Stomach (tissue), 8 donors: ENCODE measurements at regions not wholly inside any gene's neighbourhood (a gene's known extent, or its start where the extent isn't known, plus 50 kb on each side); places are given as distances from the start of the nearest gene placed in this dataset.
"Not testable (repeated sequence)": the region's sequence is repeated elsewhere in the genome, so short reads cannot be mapped to it uniquely, and the experiment has no call there.

Source experiments
- DNase-seq, 2 donors: peaks; one replicate each; pipeline versions ENCODE4 v3.0.0 to v3.0.0-alpha.2; 2013 to 2019
- H3K27ac ChIP-seq, 5 donors: fragments of 200-600 bp in 4 of 5; sonication (generic) in 4 of 5; one replicate each; pipeline ENCODE4 v1.5.1; 2013 to 2019; ENCODE audit warnings: mild to moderate bottlenecking in 1 of 5, moderate library complexity in 1 of 5
- H3K27me3 ChIP-seq, 3 donors: fragments of 200-600 bp; sonication (generic); one replicate each; pipeline ENCODE4 v1.5.1; 2017 to 2019; ENCODE audit warnings: mixed run types in 1 of 3
- H3K36me3 ChIP-seq, 4 donors: fragments of 200-600 bp; sonication (generic); 1 replicate in 3 of 4; 2 replicates in 1 of 4; pipeline ENCODE4 v1.5.1; 2016 to 2019
- H3K4me1 ChIP-seq, 4 donors: fragments of 200-600 bp; sonication (generic); one replicate each; pipeline ENCODE4 v1.5.1; 2016 to 2019
- H3K4me3 ChIP-seq, 4 donors: fragments of 200-600 bp; sonication (generic) in 3 of 4; one replicate each; pipeline ENCODE4 v1.5.1; 2016 to 2019; ENCODE audit warnings: mild to moderate bottlenecking in 1 of 4
- H3K9me3 ChIP-seq, 4 donors: fragments of 200-600 bp; sonication (generic); one replicate each; pipeline ENCODE4 v1.5.1; 2016 to 2019
- WGBS, 5 donors: extraction: QIAGEN DNeasy Blood & Tissue Kit in 3 of 5; methylation state at CpG; one replicate each; pipeline versions ENCODE4 v1.1.5 to v1.1.7; 2013 to 2018; 5-methylcytosine and 5-hydroxymethylcytosine counted together
- intact Hi-C: fragments of 100-400 bp; cut with DNase I; formaldehyde crosslinking; loops from one replicate; pipeline ENCODE4 v1.15.1; 2023; ENCODE audit warnings: low total_unique reads
- donor health status: healthy with polysubstance abuse.
- donor health status: Bipolar disorder and iron deficiency.
- donor health status: healthy.

- H3K4me3 ChIP-seq, H3K36me3 ChIP-seq: not testable (repeated sequence)
Measured at GRCh38 chr3:130151555-130151954, 69.9 kb downstream of the ALG1L2 start.

GRCh38 chr3:130153247-130153646 lies 71.6 kb downstream of the ALG1L2 start:
- H3K36me3 ChIP-seq, H3K4me3 ChIP-seq, DNase-seq, H3K4me1 ChIP-seq, H3K9me3 ChIP-seq, H3K27me3 ChIP-seq, H3K27ac ChIP-seq, intact Hi-C loops: not testable (repeated sequence)
- 79 to 88% (median 87%) methylated on average over 7 to 8 of the region's 8 CpGs for WGBS, 5 donors

More at GRCh38 chr3:130151555-130151954, 69.9 kb downstream of the ALG1L2 start:
- H3K27ac ChIP-seq, DNase-seq, H3K4me1 ChIP-seq, intact Hi-C loops, H3K9me3 ChIP-seq, H3K27me3 ChIP-seq: not testable (repeated sequence)
- 66 to 87% (median 72%) methylated on average over 4 of the region's 4 CpGs for WGBS, 5 donors

- H3K4me1 ChIP-seq, H3K36me3 ChIP-seq, DNase-seq, H3K27ac ChIP-seq, H3K4me3 ChIP-seq, intact Hi-C loops, H3K9me3 ChIP-seq, H3K27me3 ChIP-seq: not testable (repeated sequence)
- WGBS, 5 donors, result 0 to 22% (median 14%) methylated on average over 1 to 4 of the region's 4 CpGs; no CpG with 5 or more reads in 1 of the 5 donors
Measured at GRCh38 chr3:130155464-130155863, 73.8 kb downstream of the ALG1L2 start.

- H3K36me3 ChIP-seq, intact Hi-C loops, H3K27me3 ChIP-seq, H3K4me3 ChIP-seq, H3K9me3 ChIP-seq, DNase-seq, H3K27ac ChIP-seq, H3K4me1 ChIP-seq: not testable (repeated sequence)
- WGBS, 5 donors, result 53 to 86% (median 78%) methylated on average over 3 of the region's 4 CpGs
Measured at GRCh38 chr3:130166856-130167255, 85.2 kb downstream of the ALG1L2 start.

- H3K27ac ChIP-seq, H3K9me3 ChIP-seq, H3K27me3 ChIP-seq, intact Hi-C loops, H3K4me1 ChIP-seq, DNase-seq, H3K4me3 ChIP-seq, H3K36me3 ChIP-seq: not testable (repeated sequence)
- 86 to 100% (median 87%) methylated on average over 1 to 4 of the region's 4 CpGs for WGBS, 5 donors
Measured at GRCh38 chr3:130175195-130175594, 93.6 kb downstream of the ALG1L2 start.

- WGBS, 5 donors, result 36 to 54% (median 48%) methylated on average over 13 of the region's 13 CpGs
- H3K27me3 ChIP-seq, H3K27ac ChIP-seq, H3K36me3 ChIP-seq, H3K4me3 ChIP-seq, intact Hi-C loops, DNase-seq, H3K9me3 ChIP-seq: not testable (repeated sequence)
- H3K4me1 ChIP-seq, result peaks cover 0 to 11% (median 5%) of the 10 kb centered on the region in 4 donors
Measured at GRCh38 chr3:130176476-130177256, 95.0 kb downstream of the ALG1L2 start.

- peaks cover 0 to 11% (median 5%) of the 10 kb centered on the region in 4 donors for H3K4me1 ChIP-seq
- WGBS, 5 donors, result 35 to 60% (median 53%) methylated on average over 2 to 3 of the region's 3 CpGs
- H3K9me3 ChIP-seq, H3K27me3 ChIP-seq, H3K36me3 ChIP-seq, intact Hi-C loops, H3K27ac ChIP-seq, H3K4me3 ChIP-seq: not testable (repeated sequence)
- DNase-seq, result peak in 1 of 2 donors; percentile 2
Measured at GRCh38 chr3:130178835-130179234, 97.2 kb downstream of the ALG1L2 start.

GRCh38 chr3:130179353-130179970 lies 97.8 kb downstream of the ALG1L2 start:
- Histone ChIP-seq H3K4me1 (peaks cover 0 to 11% (median 5%) of the 10 kb centered on the region in 4 donors), H3K4me3 (peak overlapping the region; percentile 10 to 21 (median 16))
- H3K27ac ChIP-seq, H3K9me3 ChIP-seq, intact Hi-C loops, H3K36me3 ChIP-seq, H3K27me3 ChIP-seq: not testable (repeated sequence)
- 2 to 11% (median 3%) methylated on average over 11 of the region's 11 CpGs for WGBS, 5 donors
- DNase-seq, result peak; percentile 35 to 53

- H3K4me3 ChIP-seq, H3K27me3 ChIP-seq, DNase-seq, H3K36me3 ChIP-seq, H3K27ac ChIP-seq, intact Hi-C loops, H3K9me3 ChIP-seq: not testable (repeated sequence)
- H3K4me1 ChIP-seq, result peaks cover 0 to 11% (median 5%) of the 10 kb centered on the region in 4 donors
- 64 to 84% (median 77%) methylated on average over 6 of the region's 6 CpGs for WGBS, 5 donors
Measured at GRCh38 chr3:130182475-130182874, 100.8 kb downstream of the ALG1L2 start.

- intact Hi-C loops, DNase-seq, H3K4me3 ChIP-seq, H3K9me3 ChIP-seq, H3K36me3 ChIP-seq, H3K27ac ChIP-seq, H3K27me3 ChIP-seq: not testable (repeated sequence)
- peaks cover 0 to 11% (median 5%) of the 10 kb centered on the region in 4 donors for H3K4me1 ChIP-seq
- WGBS, 5 donors, result 21 to 34% (median 30%) methylated on average over 5 of the region's 5 CpGs
Measured at GRCh38 chr3:130183689-130184088, 102.1 kb downstream of the ALG1L2 start.

- peaks cover 0 to 10% (median 4%) of the 10 kb centered on the region in 4 donors for H3K4me1 ChIP-seq
- H3K36me3 ChIP-seq, DNase-seq, H3K27me3 ChIP-seq, H3K27ac ChIP-seq, H3K4me3 ChIP-seq, H3K9me3 ChIP-seq, intact Hi-C loops: not testable (repeated sequence)
- WGBS, 5 donors, result 39 to 49% (median 43%) methylated on average over 5 of the region's 5 CpGs
Measured at GRCh38 chr3:130184152-130185024, 102.8 kb downstream of the ALG1L2 start.
